HepG2 (cell line): ENCODE measurements at regions not wholly inside any gene's neighbourhood (a gene's known extent, or its start where the extent isn't known, plus 50 kb on each side); places are given as distances from the start of the nearest gene placed in this dataset.

Experiments used
- CREM ChIP-seq, 2 experiments: sonication (generic) in 1 of 2; formaldehyde crosslinking in 1 of 2; IDR thresholded peaks; 2 replicates each; pipeline versions ENCODE4 v1.4.0 to v1.6.1; 2016 to 2020; ENCODE audit warnings: antibody characterized with exemption in 1 of 2, mild to moderate bottlenecking in 1 of 2, missing genetic modification reagents in 1 of 2
- IRF2 ChIP-seq: IDR thresholded peaks from 2 replicates; pipeline ENCODE4 v1.6.1; 2018; ENCODE audit warnings: missing genetic modification reagents, missing compliant biosample characterization
- KDM1A ChIP-seq: IDR thresholded peaks from 2 replicates; pipeline ENCODE4 v1.6.1; 2016; ENCODE audit warnings: missing compliant biosample characterization
- MED1 ChIP-seq: sonication (generic); formaldehyde crosslinking; IDR thresholded peaks from 2 replicates; pipeline ENCODE4 v1.4.0; 2020; ENCODE audit warnings: missing genetic modification reagents
- NONO ChIP-seq, 2 experiments: fragments of 450-650 bp in 1 of 2; sonication (generic) in 1 of 2; formaldehyde crosslinking in 1 of 2; IDR thresholded peaks in 1 of 2; conservative IDR thresholded peaks in 1 of 2; 2 replicates each; pipeline versions ENCODE4 v1.6.1 to v1.8.0; 2017 to 2022; ENCODE audit warnings: mild to moderate bottlenecking in 1 of 2, missing genetic modification reagents in 1 of 2, moderate library complexity in 1 of 2
- NR1H2 ChIP-seq: sonication (generic); formaldehyde crosslinking; IDR thresholded peaks from 2 replicates; pipeline ENCODE4 v1.8.1; 2022; ENCODE audit warnings: low read depth, missing genetic modification reagents, borderline replicate concordance
- ONECUT2 ChIP-seq: sonication (generic); formaldehyde crosslinking; IDR thresholded peaks from 2 replicates; pipeline ENCODE4 v1.4.0; 2020; ENCODE audit warnings: missing genetic modification reagents
- PAF1 ChIP-seq: IDR thresholded peaks from 2 replicates; pipeline ENCODE4 v1.6.1; 2016; ENCODE audit warnings: missing genetic modification reagents, missing compliant biosample characterization
- RELA ChIP-seq: sonication (generic); formaldehyde crosslinking; IDR thresholded peaks from 2 replicates; pipeline ENCODE4 v1.4.0; 2020; ENCODE audit warnings: missing genetic modification reagents
- SRY ChIP-seq: sonication (generic); formaldehyde crosslinking; IDR thresholded peaks from 2 replicates; pipeline ENCODE4 v1.8.0; 2022; ENCODE audit warnings: mild to moderate bottlenecking, missing genetic modification reagents
- ZBTB25 ChIP-seq: IDR thresholded peaks from 2 replicates; pipeline ENCODE4 v1.6.1; 2018; ENCODE audit warnings: missing genetic modification reagents
- ZMYM4 ChIP-seq: sonication (generic); formaldehyde crosslinking; IDR thresholded peaks from 2 replicates; pipeline ENCODE4 v1.8.1; 2023; ENCODE audit warnings: mild to moderate bottlenecking, missing genetic modification reagents
- ZNF263 ChIP-seq: sonication (generic); formaldehyde crosslinking; IDR thresholded peaks from 2 replicates; pipeline ENCODE4 v1.4.0; 2020; ENCODE audit warnings: missing genetic modification reagents
- ZNF329 ChIP-seq: sonication (generic); formaldehyde crosslinking; IDR thresholded peaks from 2 replicates; pipeline ENCODE4 v1.9.0; 2021; ENCODE audit warnings: low read depth, mild to moderate bottlenecking, missing genetic modification reagents
- ZNF34 ChIP-seq: sonication (generic); formaldehyde crosslinking; IDR thresholded peaks from 2 replicates; pipeline ENCODE4 v1.4.0; 2020; ENCODE audit warnings: mild to moderate bottlenecking, missing genetic modification reagents, borderline replicate concordance
- ZNF510 ChIP-seq: sonication (generic); formaldehyde crosslinking; IDR thresholded peaks from 2 replicates; pipeline ENCODE4 v1.4.0; 2020; ENCODE audit warnings: low read depth, mild to moderate bottlenecking, missing genetic modification reagents
- ZNF543 ChIP-seq: sonication (generic); formaldehyde crosslinking; IDR thresholded peaks from 2 replicates; pipeline ENCODE4 v1.4.0; 2020; ENCODE audit warnings: mild to moderate bottlenecking, missing genetic modification reagents
- ZNF644 ChIP-seq: IDR thresholded peaks from 2 replicates; pipeline ENCODE4 v1.6.1; 2016; ENCODE audit warnings: low read depth
- TF ChIP-seq, protein P1 (sequence below): sonication (generic); formaldehyde crosslinking; IDR thresholded peaks from 2 replicates; pipeline ENCODE4 v1.4.0; 2020; ENCODE audit warnings: missing genetic modification reagents, mild to moderate bottlenecking, borderline replicate concordance
- TF ChIP-seq, protein P2 (sequence below): sonication (generic); formaldehyde crosslinking; IDR thresholded peaks from 2 replicates; pipeline ENCODE4 v1.4.0; 2020; ENCODE audit warnings: missing genetic modification reagents; ENCODE audit errors: not compliant biosample characterization
- TF ChIP-seq, protein P3 (sequence below): IDR thresholded peaks from 2 replicates; pipeline ENCODE4 v1.6.1; 2016; ENCODE audit warnings: low read depth, missing genetic modification reagents, missing compliant biosample characterization

GRCh38 chr12:46492471-46493085, 120.0 kb upstream of the SLC38A2 start (continued):
- TF ChIP-seq RELA (no peak), ZNF263 (CRISPR knock-in tag) (no peak), IRF2 (peak; percentile 85; the same call in 1 of the 2 replicates), ZNF644 (0 out of 2 replicates have a peak, but pooled peaks have one; percentile 69), MED1 (peak; percentile 100), ONECUT2 (CRISPR knock-in tag) (peak; percentile 83), NR1H2 (CRISPR knock-in tag) (no peak), CREM (IDR thresholded peaks at IDR 0.05) (peak; percentile 100), CREM (CRISPR knock-in tag; IDR thresholded peaks at IDR 0.05) (peak; percentile 73), SRY (CRISPR knock-in tag) (no peak), ZNF510 (0 out of 2 replicates have a peak, but pooled peaks have one; percentile 30), NONO (IDR thresholded peaks at IDR 0.05) (no peak), NONO (CRISPR knock-in tag; conservative IDR thresholded peaks at IDR 0.05) (peak; percentile 70; the same call in 1 of the 2 replicates), KDM1A (CRISPR knock-in tag) (peak; percentile 91), PAF1 (CRISPR knock-in tag) (no peak), ZMYM4 (peak; percentile 87), ZNF34 (CRISPR knock-in tag) (no peak), ZNF329 (no peak), ZNF543 (no peak), ZBTB25 (CRISPR knock-in tag) (peak; percentile 92)
- TF ChIP-seq, protein P1, sequence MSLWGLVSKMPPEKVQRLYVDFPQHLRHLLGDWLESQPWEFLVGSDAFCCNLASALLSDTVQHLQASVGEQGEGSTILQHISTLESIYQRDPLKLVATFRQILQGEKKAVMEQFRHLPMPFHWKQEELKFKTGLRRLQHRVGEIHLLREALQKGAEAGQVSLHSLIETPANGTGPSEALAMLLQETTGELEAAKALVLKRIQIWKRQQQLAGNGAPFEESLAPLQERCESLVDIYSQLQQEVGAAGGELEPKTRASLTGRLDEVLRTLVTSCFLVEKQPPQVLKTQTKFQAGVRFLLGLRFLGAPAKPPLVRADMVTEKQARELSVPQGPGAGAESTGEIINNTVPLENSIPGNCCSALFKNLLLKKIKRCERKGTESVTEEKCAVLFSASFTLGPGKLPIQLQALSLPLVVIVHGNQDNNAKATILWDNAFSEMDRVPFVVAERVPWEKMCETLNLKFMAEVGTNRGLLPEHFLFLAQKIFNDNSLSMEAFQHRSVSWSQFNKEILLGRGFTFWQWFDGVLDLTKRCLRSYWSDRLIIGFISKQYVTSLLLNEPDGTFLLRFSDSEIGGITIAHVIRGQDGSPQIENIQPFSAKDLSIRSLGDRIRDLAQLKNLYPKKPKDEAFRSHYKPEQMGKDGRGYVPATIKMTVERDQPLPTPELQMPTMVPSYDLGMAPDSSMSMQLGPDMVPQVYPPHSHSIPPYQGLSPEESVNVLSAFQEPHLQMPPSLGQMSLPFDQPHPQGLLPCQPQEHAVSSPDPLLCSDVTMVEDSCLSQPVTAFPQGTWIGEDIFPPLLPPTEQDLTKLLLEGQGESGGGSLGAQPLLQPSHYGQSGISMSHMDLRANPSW (CRISPR knock-in tag): peak; percentile 65; the same call in 1 of the 2 replicates
- TF ChIP-seq, protein P2, sequence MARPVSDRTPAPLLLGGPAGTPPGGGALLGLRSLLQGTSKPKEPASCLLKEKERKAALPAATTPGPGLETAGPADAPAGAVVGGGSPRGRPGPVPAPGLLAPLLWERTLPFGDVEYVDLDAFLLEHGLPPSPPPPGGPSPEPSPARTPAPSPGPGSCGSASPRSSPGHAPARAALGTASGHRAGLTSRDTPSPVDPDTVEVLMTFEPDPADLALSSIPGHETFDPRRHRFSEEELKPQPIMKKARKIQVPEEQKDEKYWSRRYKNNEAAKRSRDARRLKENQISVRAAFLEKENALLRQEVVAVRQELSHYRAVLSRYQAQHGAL (CRISPR knock-in tag): no peak
- TF ChIP-seq, protein P3, sequence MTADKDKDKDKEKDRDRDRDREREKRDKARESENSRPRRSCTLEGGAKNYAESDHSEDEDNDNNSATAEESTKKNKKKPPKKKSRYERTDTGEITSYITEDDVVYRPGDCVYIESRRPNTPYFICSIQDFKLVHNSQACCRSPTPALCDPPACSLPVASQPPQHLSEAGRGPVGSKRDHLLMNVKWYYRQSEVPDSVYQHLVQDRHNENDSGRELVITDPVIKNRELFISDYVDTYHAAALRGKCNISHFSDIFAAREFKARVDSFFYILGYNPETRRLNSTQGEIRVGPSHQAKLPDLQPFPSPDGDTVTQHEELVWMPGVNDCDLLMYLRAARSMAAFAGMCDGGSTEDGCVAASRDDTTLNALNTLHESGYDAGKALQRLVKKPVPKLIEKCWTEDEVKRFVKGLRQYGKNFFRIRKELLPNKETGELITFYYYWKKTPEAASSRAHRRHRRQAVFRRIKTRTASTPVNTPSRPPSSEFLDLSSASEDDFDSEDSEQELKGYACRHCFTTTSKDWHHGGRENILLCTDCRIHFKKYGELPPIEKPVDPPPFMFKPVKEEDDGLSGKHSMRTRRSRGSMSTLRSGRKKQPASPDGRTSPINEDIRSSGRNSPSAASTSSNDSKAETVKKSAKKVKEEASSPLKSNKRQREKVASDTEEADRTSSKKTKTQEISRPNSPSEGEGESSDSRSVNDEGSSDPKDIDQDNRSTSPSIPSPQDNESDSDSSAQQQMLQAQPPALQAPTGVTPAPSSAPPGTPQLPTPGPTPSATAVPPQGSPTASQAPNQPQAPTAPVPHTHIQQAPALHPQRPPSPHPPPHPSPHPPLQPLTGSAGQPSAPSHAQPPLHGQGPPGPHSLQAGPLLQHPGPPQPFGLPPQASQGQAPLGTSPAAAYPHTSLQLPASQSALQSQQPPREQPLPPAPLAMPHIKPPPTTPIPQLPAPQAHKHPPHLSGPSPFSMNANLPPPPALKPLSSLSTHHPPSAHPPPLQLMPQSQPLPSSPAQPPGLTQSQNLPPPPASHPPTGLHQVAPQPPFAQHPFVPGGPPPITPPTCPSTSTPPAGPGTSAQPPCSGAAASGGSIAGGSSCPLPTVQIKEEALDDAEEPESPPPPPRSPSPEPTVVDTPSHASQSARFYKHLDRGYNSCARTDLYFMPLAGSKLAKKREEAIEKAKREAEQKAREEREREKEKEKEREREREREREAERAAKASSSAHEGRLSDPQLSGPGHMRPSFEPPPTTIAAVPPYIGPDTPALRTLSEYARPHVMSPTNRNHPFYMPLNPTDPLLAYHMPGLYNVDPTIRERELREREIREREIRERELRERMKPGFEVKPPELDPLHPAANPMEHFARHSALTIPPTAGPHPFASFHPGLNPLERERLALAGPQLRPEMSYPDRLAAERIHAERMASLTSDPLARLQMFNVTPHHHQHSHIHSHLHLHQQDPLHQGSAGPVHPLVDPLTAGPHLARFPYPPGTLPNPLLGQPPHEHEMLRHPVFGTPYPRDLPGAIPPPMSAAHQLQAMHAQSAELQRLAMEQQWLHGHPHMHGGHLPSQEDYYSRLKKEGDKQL: peak; percentile 94
